Stimulated activated CD4-positive, alpha-beta T cell treated with anti-CD3 and anti-CD28 coated beads, Interleukin-2, amount 100 ng/mL, for 48 hours (primary cell): ENCODE measurements at regions not wholly inside any gene's neighbourhood (a gene's known extent, or its start where the extent isn't known, plus 50 kb on each side); places are given as distances from the start of the nearest gene placed in this dataset.
"Not testable (repeated sequence)": the region's sequence is repeated elsewhere in the genome, so short reads cannot be mapped to it uniquely, and the experiment has no call there.

Experiments used
- DNase-seq, 2 donors: peaks; one replicate each; pipeline ENCODE4 v3.0.0-alpha.2; 2020

DNA sequence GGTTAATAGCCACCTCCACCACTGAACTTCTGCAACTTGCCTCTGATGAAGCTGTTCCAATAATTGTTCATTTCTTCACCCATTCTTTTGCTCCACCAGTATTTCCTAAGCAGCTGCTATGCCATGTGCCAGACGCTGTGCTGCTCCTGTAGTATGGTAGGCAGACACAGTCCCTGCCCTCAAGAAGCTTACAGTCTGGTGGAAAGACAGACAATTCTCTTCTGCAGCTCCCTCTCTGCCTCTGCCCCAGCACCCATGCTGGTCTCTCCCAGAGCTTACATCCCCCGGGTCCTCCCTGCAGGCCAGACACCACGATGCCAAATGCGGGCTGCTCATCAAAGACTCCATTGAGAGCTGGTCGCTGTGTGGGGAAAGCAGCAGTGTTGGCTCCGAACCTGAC lies 111.6 kb upstream of the ESRRB start:
- no peak for DNase-seq

DNA sequence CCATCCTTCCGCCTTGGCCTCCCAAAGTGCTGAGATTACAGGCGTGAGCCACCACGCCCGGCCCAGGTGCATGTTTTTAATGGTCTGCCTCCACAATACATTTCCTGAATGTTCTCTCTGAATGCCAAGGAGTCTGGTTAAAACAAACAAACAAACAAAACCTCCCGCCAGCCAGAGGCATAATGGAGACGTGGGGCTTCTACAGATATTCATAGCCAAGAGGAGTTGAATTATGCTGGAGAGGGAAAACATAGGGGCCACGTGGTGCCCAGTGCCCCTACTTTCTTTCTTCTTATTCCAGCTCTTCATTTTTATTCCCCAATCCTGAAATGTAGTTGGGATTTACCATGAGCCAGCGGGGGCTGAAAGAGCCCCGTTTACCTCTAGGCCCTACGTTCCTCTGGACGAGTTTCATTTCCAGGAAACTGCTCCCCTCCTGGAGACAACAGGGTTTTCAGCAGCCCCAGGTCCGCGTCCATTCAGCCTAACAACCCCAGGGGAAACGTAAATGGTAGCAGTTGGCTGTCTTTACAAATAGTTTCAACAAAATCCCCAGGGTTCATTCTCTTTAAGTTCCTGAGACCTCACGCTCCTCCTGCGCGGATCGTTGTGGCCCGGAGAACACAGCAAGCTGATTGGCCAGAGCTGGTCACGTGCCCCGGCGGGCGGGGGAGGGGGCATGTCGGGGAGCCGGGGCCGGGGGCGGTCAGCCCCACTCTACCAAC lies 108.5 kb upstream of the ESRRB start:
- DNase-seq, result peak in 1 of 2 donors; percentile 4

DNA sequence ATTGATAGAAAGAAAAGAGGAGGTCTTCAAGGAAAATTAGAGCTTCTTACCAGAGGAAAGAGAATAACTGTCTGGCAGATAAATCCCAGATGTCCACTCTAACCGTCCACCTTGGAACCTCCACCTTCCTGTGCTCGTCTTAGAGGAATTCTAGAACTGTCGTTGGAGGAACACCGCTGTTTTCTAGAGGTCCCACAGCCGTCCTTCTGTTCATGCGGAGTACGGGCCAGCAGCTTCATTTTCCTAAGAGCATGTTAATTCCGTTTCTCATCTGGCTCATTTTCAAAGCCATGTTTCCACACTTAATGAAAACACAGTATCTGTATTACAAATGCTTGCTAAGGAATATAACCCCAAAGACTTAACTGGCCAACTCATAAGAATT lies 107.9 kb upstream of the ESRRB start:
- no peak for DNase-seq

DNA sequence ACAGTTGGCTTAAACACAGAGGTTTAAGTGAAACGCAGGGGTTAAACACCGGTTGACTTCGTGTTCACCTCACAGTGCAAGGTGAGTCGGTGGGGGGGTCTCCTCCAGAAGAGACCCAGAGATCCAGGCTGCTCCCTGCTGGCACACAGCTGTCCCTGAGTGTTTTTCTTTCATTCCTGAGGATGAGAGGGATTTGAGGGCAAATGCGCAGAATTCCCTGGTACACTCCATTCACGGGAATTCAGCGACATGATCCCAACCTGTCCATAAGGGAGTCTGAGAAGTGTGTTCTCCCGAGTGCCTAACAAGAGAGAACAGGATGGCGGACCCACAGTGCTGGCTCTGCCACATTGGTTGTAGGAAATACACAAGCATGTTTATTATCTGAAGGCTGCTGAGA lies 107.2 kb upstream of the ESRRB start:
- no peak for DNase-seq

DNA sequence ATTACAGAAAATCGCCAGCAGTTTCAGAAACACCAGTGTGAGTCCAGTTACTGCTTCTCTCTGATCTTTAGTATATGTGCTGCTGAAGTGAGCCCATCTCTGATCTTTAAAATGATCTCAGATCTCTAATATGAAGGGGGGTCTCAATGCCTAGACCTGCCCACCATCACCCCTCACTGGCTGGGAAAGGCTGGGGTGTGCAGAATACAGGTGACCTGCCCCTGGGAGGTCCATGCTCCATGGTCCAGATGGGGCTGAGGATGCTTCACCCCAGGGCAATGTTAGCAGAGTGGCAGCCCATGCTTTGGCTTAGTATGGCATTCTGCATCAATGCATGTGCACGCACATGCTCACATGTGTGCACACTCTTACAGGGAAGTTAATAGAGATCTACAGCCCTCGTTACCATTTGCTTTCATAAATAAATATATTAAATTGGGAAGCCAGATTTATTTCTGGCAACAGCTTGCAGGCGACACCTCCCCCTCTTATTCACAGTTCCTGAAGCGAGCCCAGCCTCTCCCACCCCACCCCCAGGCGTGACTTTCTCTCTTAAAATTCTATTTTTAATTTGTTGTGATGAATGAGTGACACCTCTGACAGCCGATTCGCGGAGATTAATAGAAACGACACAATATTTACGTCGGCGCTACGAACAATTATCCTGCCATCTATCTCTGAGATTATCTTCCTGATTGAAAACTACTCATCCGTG lies 104.7 kb upstream of the ESRRB start:
- no peak for DNase-seq

DNA sequence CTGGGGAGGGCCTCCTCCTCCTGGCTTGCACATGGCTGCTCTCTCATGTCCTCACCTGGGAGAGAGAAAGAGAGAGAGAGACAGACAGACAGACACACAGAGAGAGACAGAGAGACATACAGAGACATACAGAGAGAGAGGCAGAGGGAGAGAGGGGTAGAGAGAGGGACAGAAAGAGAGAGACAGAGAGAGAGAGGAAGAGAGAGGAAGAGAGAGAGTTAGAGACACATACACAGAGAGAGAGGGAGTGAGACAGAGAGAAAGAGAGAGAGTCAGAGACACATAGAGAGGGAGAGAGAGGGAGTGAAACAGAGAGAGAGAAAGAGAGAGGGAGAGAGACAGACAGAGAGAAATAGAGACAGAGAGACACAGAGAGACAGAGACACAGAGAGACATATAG lies 103.6 kb upstream of the ESRRB start:
- DNase-seq, result no peak

DNA sequence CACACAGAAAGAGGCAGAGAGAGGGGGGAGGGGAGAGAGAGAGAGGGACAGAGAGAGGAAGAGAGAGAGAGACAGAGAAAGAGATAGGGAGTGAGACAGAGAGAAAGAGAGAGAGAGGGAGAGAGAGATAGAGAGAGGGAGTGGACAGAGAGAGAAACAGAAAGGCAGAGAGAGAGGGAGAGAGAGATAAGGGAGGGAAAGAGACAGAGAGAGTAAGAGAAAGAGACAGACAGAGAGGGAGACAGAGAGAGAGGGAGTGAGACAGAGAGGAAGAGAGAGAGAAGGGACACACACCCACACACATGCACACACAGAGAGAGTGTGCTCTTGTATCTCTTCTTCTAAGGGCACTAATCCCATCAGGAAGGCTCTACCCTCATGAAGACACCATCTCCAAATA lies 103.2 kb upstream of the ESRRB start:
- no peak for DNase-seq

DNA sequence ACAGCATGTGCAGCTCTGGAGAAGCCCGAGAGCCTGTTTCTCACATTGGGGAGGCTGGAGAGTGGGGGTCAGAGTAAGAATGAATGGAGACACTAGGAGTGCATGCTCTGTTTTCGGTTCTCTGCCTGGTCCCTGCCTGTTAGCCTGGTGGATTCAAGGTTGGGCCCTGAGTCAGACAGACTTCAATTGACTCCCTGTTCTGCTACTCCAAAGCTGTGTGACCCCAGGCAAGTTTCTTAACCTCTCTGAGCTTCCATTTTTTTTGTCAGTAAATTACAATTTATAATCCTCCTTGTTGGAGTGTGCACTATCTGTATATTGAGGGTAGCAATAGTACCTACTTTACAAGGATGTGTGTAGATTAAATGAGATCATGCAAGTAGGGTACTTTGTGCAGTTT lies 102.6 kb upstream of the ESRRB start:
- DNase-seq, result no peak

DNA sequence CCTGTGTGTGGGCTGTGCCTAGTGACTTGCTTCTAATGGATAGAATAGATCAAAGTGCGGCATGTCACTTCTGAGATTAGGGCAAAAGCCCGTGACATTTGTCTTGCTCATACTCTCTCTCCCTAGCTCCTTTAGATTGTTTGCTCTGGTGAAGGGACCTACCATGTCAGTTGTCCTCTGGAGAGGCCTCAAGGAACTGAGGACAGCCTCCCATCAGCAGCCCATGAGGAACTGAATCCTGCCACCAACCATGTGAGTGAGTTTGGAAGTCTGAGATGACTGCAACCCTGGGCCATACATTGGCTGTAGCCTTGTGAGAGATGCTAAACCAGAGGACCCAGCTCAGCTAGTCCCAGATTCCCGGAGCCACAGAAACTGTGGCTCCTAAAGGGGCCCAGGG lies 101.6 kb upstream of the ESRRB start:
- DNase-seq, result no peak

DNA sequence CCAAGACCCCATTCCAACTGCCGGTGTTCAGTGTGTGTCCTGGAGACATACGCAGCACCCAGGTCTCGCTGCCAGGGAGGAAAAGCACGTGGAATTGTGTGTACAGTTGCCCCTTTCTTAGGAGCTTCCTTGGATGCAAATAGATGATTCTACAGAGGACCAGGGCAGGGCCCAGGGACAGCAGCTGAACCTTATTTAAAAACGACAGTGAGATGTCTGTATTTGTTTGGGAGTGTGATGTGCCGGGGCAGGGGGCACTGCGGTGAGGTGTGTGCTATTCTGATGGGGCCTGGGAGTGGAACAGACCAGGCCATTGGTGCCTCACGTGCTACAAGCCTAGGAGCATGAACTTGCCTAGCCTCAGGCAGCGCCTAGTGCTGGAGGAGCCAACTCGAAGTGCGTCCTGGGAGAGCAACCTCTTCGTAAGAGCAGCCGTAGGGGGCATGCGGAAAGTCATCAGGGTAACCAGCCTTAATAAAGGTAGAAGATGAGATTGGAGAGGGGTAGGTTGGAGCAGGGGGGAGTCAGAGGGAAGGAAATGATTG lies 98.3 kb upstream of the ESRRB start:
- DNase-seq, result no peak

DNA sequence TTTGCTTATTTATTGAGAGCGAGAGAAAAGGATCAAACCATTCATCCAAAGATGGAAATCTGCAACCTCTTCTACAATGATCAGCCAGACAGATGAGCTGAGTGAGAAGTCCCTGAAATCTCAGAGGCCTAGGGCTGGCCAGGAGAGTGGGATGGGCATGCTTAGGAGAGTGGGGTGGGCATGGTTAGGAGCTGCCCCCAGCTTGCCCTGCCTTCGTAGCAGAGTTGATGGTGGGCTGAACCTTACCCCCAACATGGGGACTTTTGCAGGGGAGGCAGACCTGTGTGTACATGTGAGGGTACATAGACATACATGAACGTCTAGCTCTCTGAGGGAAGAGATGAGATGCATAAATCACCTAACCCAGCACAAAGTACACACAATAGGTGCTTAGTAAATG lies 95.7 kb upstream of the ESRRB start:
- DNase-seq, result no peak

DNA sequence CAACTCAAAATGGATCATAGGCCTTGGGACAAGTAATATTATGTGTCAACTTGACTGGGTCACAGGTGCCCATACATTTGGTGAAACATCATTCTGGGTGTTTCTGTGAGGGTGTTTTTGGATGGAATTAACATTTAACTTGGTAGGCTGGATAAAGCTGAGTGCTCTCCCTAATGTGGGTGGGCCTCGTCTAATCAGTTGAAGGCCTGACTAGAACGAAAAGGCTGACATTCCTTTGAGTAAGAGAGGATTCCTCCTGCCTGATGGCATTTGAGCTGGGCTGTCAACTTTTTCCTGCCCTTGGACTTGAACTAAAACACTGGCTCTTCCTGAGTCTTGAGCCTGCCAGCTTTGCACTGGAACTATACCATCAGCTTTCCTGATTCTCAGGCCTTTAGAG lies 93.4 kb upstream of the ESRRB start:
- DNase-seq, result no peak

DNA sequence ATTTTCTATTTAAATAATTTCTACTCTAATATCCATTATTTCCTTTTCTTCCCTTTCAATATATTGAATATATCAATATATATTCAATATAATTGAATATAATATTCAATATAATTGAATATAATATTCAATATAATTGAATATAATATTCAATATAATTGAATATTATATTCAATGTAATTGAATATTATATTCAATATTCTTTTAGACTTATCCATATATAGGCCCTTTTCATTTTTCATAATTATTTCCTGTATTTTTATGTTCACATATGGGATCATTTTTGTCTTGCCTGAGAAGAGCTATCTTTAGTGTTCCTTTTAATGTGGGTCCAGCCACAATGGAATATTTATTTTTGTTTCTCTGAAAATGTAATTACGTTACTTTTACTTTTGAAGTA lies 88.9 kb upstream of the ESRRB start:
- no peak for DNase-seq

DNA sequence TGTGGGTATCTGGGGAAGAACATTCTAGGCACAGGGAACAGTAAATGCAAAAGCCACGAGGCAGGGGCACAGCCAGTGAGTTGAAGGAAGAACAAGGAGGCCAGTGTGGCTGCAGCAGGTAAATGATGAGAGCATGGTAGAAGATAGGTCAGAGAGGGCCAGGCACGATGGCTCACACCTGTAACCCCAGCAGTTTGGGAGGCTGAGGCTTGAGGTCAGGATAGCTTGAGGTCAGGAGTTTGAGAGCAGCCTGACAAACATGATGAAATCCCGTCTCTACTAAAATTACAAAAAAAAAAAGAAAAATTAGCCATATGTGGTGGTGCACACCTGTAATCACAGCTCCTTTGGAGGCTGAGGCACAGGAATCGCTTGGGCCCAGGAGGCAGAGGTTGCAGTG lies 86.7 kb upstream of the ESRRB start:
- no peak for DNase-seq

DNA sequence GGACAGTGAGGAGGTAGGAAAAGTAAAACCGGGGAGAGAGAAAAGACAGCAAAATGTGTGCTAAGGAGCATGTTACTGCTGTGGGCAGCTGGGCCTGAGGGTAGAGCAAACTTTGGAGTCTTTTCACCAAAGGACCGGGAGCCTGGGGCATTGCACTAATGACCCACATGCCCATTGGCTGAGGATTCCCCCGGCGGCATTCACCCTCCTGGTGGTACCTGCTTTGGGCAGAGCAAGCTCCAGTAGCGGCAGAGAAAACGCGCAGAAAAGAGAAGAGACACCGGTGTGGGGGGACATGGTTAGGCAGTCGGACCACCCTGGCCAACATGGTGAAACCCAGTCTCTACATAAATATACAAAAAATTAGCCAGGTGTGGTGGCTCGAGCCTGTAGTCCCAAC lies 83.4 kb upstream of the ESRRB start:
- DNase-seq, result no peak

DNA sequence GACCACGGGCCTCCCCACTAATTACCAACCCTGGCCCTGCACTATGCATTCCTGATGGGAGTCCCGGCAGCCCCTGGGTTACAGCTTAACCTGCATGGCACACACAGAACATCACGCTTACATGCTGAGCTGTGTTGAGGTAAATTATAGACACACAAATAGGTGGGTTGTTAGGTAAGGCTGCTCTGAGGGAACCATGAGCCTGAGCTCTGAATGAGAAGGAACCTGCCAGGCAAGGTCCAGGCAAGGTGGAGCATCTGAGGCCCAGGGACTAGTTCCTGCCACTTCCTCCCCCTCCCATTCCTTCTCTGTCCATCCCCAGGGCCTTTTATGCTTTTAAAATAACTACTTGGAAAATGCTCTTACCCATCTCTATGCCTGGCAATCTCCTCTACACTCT lies 82.7 kb upstream of the ESRRB start:
- DNase-seq, result no peak

DNA sequence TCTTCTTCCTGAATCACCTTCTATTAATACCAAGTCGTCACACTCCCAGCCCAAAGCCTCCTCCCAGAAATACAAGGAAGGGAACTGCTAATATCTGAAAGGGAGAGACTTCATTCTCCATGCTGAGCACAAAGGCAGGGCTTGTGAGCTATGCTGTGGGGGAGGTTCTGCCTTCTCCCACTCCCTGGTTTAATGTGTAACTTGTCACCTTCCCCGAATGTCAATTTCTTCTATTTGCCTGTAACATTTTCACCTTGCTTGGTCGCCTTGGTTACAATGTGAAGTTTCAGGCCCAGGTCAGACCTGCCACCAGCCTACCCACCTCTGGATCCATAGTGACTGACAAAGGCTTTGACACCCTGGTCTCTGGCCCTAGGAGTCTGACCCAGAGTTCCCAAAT lies 82.0 kb upstream of the ESRRB start:
- DNase-seq, result no peak

DNA sequence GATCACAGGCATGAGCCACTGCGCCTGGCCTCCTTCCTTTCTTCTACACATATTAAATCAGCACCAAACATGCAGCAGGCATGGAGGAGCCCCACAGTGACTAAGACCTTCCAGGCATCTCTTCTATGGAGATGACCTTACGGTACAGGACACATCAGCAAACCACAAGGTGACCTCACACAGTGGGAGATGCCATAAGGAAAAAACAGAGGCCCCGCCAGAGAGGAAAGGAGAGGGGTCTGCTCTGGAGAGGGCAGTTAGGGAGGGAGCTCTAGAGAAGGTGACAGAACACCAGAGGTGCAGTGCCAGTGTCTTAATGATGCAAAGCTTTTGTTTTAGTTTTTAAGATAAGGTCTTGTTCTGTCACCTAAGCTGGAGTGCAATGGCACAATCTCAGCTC lies 81.1 kb upstream of the ESRRB start:
- DNase-seq, result no peak

DNA sequence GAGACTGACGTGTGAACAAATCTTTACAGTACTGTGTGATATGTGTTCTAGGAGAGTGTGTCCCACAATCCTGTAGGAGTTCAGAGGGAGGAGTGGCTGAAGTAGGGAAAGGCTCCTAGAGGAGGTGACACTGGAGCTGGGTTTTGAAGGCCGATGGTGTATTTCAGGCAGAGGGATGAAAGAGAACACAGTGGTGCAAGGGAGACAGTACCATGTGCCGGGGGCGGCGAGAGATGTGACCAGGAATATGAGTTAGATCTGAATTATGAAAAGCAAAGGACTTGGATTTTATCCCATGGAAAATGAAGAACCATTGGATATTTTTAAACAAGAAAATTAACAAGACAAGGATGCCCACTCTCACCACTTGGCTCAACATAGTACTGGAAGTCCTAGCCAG lies 77.0 kb upstream of the ESRRB start:
- DNase-seq, result no peak

DNA sequence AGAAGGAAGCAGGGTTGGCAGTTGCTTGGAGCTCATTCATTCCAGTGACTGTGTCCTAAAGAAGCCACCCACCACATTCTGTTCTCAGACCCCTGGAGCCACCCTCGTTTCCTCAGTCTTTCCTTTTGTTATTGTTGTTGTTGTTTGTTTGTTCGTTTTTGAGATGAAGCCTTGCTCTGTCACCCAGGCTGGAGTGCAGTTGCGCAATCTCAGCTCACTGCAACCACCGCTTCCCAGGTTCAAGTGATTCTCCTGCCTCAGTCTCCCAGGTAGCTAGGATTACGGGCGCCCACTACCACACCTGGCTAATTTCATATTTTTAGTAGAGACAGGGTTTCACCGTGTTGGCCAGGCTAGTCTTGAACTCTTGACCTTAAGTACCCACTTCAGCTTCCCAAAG lies 72.7 kb upstream of the ESRRB start:
- not testable (repeated sequence) for DNase-seq

DNA sequence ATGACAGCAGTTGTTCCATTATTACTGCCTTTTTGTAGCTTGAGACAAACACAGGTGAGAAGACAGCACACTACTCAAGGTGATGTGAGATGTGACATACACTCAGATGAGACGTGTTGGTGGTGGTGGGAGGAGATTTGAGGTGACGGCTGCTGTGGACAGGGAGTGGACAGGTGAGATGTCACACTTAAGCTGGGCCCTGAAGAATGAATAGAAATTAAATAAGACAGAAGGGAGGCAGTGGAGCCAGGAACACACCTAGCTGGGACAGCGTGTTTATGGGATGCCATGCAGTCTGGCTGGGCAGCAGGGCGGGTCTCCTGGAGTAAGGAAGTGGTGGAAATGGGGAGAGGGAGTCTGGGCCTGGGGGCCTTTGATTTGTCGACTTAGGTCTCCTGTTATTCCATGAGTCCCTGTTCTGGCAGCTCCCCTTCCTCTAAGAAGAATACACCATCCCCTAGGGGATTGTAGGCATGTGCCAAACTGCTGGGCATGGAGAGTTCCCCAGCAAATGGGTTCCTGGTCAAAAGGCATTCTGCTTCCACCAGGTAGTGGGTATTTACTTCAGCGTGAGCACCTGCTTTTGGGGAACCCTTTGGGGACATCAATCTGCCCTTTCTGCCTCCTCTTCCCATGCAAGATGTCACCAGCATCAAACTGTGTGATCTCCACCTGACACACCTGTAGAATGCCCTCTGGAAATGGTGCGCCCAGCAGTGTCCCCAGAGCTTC lies 71.2 kb upstream of the ESRRB start:
- DNase-seq, result no peak

DNA sequence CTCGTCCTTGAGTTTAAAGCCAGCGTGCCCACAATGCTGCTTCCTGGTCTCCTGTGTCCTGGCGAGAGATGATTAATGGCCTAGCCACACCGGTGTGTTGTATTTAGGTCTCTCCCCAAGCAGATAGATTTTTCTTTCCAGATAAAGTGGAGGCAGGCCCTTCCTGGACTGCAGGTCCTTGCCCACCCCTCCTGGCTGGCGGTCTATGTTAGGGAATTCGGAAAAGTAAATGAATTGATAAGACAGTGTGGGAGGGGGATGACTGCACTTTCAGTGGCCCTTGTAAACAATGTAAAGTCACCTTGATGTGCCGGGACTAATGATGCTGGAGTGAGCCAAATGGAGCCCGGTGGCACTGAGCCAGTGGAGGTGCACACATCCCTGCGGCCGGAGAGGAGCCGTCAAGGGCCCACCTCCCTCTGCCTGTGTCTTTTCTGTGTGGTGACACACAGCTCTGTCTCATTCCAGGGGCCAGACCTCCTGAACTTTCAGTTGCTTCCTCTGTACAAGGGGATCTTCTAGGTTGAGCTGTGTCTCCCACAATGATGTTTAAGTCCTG lies 70.6 kb upstream of the ESRRB start:
- no peak for DNase-seq

DNA sequence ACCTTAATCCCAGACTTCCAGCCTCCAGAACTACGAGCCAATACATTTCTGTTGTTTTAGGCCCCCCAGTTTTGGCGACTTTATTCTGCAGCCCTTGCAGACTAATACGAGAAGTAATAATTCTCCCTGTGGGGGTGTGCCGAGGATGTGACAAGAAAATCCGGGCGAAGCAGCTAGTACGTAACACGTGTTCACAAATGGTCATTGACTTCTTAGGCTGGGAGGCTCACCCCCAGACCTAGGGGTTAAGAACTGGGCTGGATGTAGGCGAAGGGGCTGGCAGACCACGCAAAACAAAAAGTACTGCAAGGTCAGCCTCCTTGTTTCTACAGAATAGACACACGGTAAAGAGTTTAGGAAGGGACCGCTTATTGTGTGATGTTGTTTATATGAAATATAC lies 69.8 kb upstream of the ESRRB start:
- DNase-seq, result no peak
